ENCODE measurements at regions not wholly inside any gene's neighbourhood (a gene's known extent, or its start where the extent isn't known, plus 50 kb on each side); places are given as distances from the start of the nearest gene placed in this dataset.

DNA sequence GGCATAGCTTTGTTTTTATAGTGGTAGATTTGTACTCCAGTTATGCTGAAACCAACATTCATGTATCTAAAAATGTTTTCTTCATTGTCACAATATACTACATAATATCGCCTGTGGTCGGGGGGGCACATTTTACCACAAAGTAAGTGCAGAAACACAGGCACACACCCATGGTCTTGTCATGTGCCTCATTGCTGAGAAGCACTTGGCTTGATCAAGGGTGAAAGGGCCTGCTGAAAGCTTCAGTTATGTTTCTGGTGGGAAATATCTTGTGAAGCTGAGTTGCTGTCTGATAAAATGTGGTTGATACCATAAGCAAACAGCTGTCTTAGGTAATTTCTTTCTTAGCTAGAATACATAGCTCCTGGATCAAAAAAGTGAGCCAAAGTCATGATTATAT lies 393.1 kb downstream of the MAN2A1 start:
- no peak for DNase-seq

GRCh38 chr5:110085826-110086225 lies 396.1 kb downstream of the MAN2A1 start:
- no peak for DNase-seq

GRCh38 chr5:110086658-110087388 lies 397.1 kb downstream of the MAN2A1 start:
- DNase-seq, result no peak

GRCh38 chr5:110087829-110088228 lies 398.1 kb downstream of the MAN2A1 start:
- no peak for DNase-seq

GRCh38 chr5:110088676-110089436 lies 399.1 kb downstream of the MAN2A1 start:
- no peak for DNase-seq

DNA sequence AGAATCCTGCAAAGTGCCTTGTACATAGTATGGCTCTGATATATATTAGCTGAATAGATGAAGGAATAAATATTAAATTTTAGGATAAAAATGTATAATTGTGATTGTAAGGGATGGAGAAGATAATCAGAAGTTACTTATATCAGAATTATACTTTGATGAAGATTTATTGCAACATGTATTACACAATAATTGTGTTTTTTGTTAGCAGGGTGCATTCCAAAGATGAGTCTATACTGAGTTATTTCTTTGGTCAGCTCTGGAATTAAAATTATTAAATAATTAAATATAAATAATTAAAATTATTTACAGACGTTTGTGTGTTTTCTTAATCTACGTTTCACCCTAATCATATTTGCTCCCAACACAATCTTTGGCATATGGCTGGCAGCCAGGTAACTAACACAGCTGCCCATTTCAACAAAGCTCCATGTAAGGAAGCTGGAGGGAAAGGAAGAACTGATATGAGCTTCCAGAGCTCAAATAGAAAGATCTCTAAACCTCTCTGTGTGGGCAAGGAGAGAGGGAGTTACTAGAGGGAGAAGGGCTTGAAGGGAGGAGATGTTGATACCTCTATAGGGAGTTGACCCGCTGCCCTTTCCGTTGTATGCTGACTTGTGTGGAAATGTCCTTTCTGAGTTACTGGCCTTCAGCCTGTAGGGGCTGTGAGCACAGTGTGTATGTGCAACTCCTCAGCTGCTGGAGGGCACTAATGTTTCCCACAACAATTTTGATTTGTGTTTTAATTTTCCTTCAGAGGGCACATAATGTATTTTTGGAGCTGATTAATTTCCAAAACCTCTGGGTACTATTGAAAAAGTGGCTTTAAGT lies 403.4 kb downstream of the MAN2A1 start:
- no peak for DNase-seq

DNA sequence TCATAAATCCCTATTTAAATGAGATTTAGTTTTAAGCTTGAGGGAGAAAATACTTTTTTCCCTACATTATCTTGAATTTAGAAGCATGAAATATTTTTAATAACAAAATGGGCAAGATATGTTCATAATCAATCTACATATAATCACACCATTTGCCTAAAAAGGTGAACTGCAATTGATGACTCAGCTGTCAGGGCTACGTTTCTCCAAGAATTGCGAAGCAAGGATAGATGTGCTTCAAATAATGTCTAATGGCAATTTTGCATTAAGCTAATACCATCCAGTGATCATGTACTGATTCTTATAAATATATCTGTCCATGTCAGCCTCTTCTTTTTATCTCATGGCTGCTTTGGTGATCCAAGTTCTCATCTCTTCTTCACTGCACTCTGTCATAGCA lies 404.4 kb downstream of the MAN2A1 start:
- DNase-seq, result no peak

- DNase-seq, result no peak
Observed at GRCh38 chr5:110094548-110094947, 404.8 kb downstream of the MAN2A1 start.

GRCh38 chr5:110096419-110096818 lies 406.7 kb downstream of the MAN2A1 start:
- DNase-seq, result no peak

DNA sequence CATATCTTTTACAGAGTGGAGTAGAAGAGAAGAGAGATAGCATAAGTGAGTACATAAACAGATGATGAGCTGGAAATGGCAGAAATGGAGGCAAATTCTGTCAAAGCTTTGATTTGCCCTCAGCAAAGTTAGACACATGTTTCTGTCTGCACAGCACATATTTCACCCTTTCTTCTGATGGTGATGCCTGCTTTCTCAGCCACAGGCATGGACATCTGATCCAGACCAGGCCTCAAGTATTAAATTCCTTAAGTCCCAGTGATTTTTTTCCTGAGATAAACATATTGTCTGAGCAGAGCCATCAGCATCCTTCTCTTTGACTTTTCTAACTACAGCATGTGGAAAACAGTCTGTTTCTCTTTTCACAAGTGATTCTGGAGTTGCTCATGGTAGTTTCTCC lies 409.8 kb downstream of the MAN2A1 start:
- DNase-seq, result no peak

GRCh38 chr5:110103081-110103480 lies 413.4 kb downstream of the MAN2A1 start:
- no peak for DNase-seq

- DNase-seq, result no peak
Observed at GRCh38 chr5:110104060-110104725, 414.5 kb downstream of the MAN2A1 start.

DNA sequence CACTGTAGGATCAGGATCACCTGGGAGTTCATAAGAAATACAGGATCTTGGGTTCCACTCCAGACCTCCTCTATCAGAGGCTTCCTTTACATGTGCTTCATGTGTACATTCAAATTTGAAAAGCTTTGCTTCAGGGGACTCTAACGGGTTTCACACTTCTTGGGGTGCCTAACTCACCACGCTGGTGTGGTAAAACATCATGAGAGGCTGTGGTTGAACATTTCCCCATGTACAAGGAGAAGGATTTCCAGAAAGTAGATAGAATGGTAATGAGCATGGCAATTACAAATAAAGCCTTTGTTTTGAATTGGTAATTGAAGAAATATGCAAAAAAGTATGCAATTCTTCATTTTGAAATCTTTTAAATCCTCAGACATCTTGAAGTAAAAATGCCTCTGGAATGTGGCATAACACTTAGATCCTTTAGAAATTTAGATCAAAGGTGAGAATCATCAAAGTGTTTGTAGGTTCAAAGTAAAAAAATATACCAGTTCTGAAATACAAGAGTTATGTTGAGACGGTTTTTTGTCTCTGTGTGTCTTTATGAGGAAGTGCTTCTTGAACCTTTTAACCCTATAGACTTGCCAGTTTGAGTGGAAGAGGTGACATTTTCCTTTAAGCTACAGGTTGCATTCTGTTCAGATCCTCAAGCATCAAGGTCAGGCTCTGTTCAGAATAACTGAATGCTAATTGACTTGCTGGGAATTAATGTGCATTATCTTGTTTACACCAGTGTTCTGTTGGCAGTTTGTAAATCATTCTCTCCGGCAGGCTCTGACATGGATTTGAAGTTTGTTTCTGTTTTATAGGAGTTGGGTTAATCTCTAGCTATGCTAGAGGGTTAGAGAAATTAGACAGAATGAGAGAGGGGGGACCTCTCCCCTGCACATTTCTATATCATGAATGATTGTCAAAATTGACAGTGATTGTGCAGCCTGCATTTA lies 415.3 kb downstream of the MAN2A1 start:
- no peak for DNase-seq

GRCh38 chr5:110105692-110106091 lies 416.0 kb downstream of the MAN2A1 start:
- no peak for DNase-seq

GRCh38 chr5:110106750-110107149 lies 417.0 kb downstream of the MAN2A1 start:
- DNase-seq, result no peak

DNA sequence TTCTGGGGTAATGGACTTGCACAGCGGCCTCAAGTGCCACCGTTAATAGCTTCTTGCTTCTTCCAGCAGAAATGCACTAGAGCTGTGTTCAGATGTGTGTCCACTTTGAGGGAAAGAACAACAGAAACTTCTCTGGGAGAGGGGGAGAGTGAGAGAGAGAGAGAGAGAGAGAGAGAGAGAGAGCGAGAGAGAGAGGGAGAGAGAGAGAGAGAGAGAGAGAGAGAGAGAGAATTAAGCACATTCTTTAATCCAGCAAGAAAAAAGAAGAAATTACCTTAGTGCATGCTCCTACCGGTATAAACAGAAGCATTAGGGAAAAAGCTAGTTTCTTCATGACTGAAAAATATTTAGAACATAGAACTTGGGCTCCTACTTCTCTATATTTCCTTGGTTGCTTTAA lies 418.8 kb downstream of the MAN2A1 start:
- DNase-seq, result no peak

DNA sequence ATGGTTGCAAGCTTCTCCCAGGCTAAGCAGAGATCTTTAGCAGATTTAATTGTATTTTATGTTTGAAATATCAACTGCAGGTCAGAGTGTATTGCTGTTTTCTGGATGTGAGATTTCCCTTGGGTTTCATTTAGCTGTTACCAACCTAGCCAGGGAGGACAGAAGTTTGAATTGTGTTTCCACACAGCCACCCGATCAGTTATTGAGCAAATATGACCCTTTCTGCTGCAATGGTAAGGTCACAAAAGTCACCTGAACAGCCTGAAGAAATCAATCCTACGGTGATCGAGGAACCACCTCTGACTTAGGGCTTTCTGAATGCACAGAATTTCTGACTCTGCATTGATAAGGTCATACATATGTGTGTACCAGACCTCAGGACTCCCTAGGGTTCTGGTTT lies 419.9 kb downstream of the MAN2A1 start:
- no peak for DNase-seq

DNA sequence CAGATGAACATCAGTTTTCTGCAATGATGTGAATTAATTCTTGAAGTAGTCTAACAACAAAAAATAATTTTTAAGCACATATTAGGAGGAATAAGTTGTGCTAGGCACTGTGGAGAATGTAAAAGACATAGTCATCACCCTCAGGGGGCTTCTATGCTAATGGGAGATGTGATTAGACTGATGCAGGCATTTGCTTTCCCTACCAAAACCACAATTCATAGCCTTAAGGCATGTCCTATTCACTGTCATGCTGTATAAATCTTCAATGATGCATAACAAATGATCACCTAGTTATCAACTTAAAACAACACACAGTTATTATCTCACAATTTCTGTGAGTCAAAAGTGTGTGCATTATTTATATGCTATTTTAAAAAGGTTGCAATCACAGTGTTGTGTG lies 422.6 kb downstream of the MAN2A1 start:
- no peak for DNase-seq

- DNase-seq, result no peak
Observed at GRCh38 chr5:110115503-110115902, 425.8 kb downstream of the MAN2A1 start.

- no peak for DNase-seq
Observed at GRCh38 chr5:110116539-110116938, 426.8 kb downstream of the MAN2A1 start.
